ENCODE measurements at regions not wholly inside any gene's neighbourhood (a gene's known extent, or its start where the extent isn't known, plus 50 kb on each side); places are given as distances from the start of the nearest gene placed in this dataset.

DNA sequence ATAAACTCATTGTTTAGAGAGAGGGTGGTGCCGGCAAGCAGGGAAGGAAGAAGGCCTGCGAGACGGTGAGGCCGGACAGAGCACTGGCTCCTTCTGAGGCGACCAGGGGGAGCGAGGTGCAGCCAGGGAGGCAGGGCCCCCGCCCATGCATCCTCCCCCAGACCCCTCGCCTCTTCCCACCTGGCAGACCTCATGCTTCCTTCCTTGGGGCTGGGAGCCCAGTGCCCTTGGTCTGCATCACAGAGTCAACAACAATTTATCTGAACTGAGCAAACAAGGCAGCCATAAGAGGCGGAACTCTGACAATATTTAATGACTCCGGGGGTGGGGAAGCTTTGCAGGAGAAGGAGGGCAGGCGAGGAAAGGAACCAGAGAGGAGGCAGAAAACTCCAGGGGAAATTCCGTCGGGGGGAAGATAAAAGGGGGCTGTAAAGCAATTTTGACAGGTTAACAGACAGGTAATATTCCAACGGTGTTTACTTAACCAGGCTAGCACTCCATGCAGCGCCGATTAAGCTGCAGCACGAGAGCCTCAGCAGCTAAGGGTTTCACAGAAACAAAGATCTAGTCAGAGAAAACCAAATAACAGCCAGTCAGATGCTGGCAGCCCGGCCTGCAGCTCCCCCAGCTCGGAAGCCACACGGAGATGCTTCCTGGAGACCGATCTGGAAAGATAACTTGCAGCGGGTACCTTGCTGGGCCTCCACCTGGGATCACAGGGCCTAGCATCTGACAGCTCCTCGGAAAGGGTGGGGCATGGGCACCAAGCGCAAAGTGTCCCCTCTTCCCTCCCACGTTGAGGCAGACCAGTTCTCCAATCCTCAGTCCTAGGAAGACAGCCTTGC, 398.2 kb downstream of the SOX9 start:
- H3K36me3 ChIP-seq (ENCODE audit: insufficient read depth, low read length) = no peaks in the 10 kb centered on the region
- no peak overlapping the region for H3K9ac ChIP-seq (ENCODE audit: low read depth, low read length)
- H3K9me3 ChIP-seq (ENCODE audit: insufficient read depth, low read depth, low read length) = no peaks in the 10 kb centered on the region
- no peak overlapping the region for H3K4me3 ChIP-seq (ENCODE audit: low read length)
- H3K27me3 ChIP-seq (ENCODE audit: insufficient read depth, low read length) = no peaks in the 10 kb centered on the region
- H3K27ac ChIP-seq (ENCODE audit: low read depth, low read length) = no peak overlapping the region
- WGBS = 61% methylated on average over 23 of the region's 25 CpGs
- H3K4me1 ChIP-seq (ENCODE audit: insufficient read depth, low read length) = peaks cover 28% of the 10 kb centered on the region

DNA sequence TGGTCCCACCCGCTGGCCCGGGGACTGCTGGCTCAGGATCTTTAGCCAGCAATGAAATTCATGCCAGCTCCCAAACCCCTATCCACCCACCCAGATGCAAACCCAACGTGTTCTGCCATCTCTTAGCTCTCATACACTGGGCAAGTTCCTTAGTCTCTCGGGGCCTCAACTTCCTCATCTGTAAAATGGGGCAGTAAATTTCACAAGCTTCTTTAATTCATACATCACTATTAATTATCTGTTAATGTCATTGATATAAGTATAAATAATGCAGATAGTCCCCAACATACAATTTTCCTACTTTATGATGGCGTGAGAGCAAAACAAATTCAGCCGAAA, 398.7 kb downstream of the SOX9 start:
- no peak overlapping the region for H3K27ac ChIP-seq (ENCODE audit: low read depth, low read length)
- no peaks in the 10 kb centered on the region for H3K36me3 ChIP-seq (ENCODE audit: insufficient read depth, low read length)
- H3K9me3 ChIP-seq (ENCODE audit: insufficient read depth, low read depth, low read length) = no peaks in the 10 kb centered on the region
- H3K9ac ChIP-seq (ENCODE audit: low read depth, low read length) = no peak overlapping the region
- H3K4me1 ChIP-seq (ENCODE audit: insufficient read depth, low read length) = peaks cover 28% of the 10 kb centered on the region
- H3K27me3 ChIP-seq (ENCODE audit: insufficient read depth, low read length) = no peaks in the 10 kb centered on the region
- no peak overlapping the region for H3K4me3 ChIP-seq (ENCODE audit: low read length)
- WGBS = 89% methylated on average over 6 of the region's 6 CpGs

DNA sequence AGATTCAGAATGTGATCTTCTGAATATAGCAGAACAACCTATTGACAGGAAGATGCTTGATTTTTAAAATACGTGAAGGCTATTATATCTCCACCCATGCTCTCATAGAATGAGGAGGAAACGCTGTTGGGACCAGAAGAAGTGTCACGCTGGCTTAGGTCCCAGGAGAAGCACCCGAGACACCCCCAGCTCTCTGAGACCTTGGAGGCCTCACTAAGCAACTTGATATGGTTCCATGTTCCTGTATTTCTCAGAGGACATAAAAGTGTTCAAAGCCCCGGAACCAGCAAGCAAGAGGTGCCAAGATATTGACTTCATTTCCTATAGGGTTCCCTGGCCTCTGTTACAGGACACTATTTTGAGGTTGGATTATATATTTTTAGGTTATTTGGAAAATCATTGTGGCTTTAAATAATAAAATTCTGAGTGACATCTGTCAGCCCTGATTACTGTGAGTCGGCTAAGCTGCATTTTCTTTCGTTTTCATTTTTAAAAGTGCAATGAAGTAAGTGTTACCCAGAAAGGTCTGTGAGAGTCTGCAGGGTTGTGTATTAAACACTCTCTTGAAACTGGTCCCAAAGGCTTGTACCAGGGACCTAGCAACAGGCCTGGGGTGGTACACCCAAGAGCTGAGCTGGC, 400.0 kb downstream of the SOX9 start:
- 93% methylated on average over 7 of the region's 7 CpGs for WGBS
- Histone ChIP-seq H3K27ac (ENCODE audit: low read depth, low read length) (no peak overlapping the region), H3K27me3 (ENCODE audit: insufficient read depth, low read length) (no peaks in the 10 kb centered on the region)

DNA sequence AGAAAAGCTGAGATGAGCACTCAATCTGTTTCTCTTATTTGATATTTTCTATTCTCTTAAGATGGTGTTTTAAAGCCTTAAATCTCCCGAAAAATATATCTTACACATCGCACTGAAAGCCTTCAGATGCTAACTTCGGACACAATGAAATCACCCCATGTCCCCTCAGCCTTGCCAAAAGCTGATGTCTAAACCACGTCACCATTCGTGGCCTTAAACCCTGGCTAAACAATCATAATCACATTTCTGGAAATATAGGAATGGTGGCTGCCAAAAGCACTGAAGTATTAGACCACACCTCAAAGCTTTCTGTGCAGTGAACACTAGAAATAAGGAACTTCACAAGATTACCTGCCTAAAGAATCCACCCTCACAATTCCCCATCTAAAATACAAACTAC, 402.7 kb downstream of the SOX9 start:
- H3K27me3 ChIP-seq (ENCODE audit: insufficient read depth, low read length) = no peaks in the 10 kb centered on the region
- H3K4me1 ChIP-seq (ENCODE audit: insufficient read depth, low read length) = peaks cover 6% of the 10 kb centered on the region; the same call in 1 of the 2 replicates
- no peaks in the 10 kb centered on the region for H3K9me3 ChIP-seq (ENCODE audit: insufficient read depth, low read depth, low read length)
- H3K27ac ChIP-seq (ENCODE audit: low read depth, low read length) = no peak overlapping the region
- H3K4me3 ChIP-seq (ENCODE audit: low read length) = no peak overlapping the region
- WGBS = 90% methylated on average over 5 of the region's 5 CpGs
- H3K9ac ChIP-seq (ENCODE audit: low read depth, low read length) = no peak overlapping the region
- no peaks in the 10 kb centered on the region for H3K36me3 ChIP-seq (ENCODE audit: insufficient read depth, low read length)

More for the DNA sequence above, 400.0 kb downstream of the SOX9 start:
- Histone ChIP-seq H3K36me3 (ENCODE audit: insufficient read depth, low read length) (no peaks in the 10 kb centered on the region), H3K9ac (ENCODE audit: low read depth, low read length) (no peak overlapping the region), H3K4me1 (ENCODE audit: insufficient read depth, low read length) (peaks cover 23% of the 10 kb centered on the region), H3K9me3 (ENCODE audit: insufficient read depth, low read depth, low read length) (no peaks in the 10 kb centered on the region), H3K4me3 (ENCODE audit: low read length) (no peak overlapping the region)

DNA sequence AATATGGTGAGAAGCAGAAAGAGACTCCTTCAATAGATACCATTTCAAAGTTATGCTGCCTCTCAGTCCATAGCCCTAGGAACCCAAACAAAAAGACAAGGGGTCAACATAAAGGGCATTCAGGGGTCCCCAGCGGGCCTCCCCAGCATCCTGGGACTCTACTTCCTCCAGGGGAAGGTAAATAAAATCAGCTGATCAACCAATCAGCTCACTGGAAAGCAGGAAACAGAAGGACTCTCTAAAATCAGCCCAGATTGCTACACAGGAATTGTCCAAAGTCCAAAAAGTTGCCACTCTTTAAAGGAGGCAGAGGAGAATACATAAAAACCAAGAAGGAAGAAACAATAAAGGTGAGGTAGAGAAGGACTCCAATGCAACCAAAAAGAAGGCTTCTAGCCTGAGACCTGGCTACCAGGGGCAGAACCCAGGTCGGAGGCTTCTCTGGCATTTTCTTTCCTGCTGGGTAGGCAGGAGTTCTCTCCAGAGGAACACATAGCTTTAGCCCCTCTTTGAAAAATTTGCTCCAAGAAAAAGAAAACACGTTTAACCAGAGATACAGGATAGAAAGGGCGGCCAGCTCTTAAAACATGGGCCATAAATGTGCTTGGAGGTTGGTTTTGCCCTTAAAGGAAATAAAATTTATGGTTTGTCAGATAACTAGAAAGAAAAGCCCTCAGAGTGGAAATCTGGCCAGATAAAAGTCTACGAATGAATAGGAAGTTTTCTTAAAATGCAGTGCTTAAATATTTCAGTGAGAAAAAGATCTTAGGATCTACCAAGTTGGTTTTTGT, 404.6 kb downstream of the SOX9 start:
- no peaks in the 10 kb centered on the region for H3K4me1 ChIP-seq (ENCODE audit: insufficient read depth, low read length)
- H3K27me3 ChIP-seq (ENCODE audit: insufficient read depth, low read length) = no peaks in the 10 kb centered on the region
- H3K27ac ChIP-seq (ENCODE audit: low read depth, low read length) = no peak overlapping the region
- H3K9me3 ChIP-seq (ENCODE audit: insufficient read depth, low read depth, low read length) = no peaks in the 10 kb centered on the region
- no peak overlapping the region for H3K4me3 ChIP-seq (ENCODE audit: low read length)
- 82% methylated on average over 5 of the region's 5 CpGs for WGBS
- H3K9ac ChIP-seq (ENCODE audit: low read depth, low read length) = no peak overlapping the region
- no peaks in the 10 kb centered on the region for H3K36me3 ChIP-seq (ENCODE audit: insufficient read depth, low read length)

DNA sequence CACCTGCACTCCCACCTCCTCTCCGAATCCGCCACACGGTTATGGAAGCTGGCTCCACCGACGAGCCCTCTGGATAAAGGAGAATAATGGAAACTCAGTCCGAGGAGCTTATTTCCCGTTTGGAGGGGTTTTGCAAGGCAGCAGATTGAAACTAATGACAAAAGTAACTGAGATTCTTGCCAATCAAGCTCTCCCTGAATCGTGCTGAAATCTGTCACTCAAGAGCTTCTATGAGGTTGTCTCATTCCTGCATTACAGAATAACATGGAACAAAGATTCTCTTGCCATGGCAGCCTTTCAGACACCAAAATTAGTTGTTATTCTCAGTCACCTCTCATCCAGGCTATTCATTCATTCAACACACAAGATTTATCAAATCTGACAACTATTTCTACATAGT, 405.9 kb downstream of the SOX9 start:
- no peak overlapping the region for H3K9ac ChIP-seq (ENCODE audit: low read depth, low read length)
- no peaks in the 10 kb centered on the region for H3K4me1 ChIP-seq (ENCODE audit: insufficient read depth, low read length)
- H3K4me3 ChIP-seq (ENCODE audit: low read length) = no peak overlapping the region
- no peaks in the 10 kb centered on the region for H3K36me3 ChIP-seq (ENCODE audit: insufficient read depth, low read length)
- H3K27ac ChIP-seq (ENCODE audit: low read depth, low read length) = no peak overlapping the region
- H3K9me3 ChIP-seq (ENCODE audit: insufficient read depth, low read depth, low read length) = no peaks in the 10 kb centered on the region
- H3K27me3 ChIP-seq (ENCODE audit: insufficient read depth, low read length) = no peaks in the 10 kb centered on the region
- WGBS = 91% methylated on average over 8 of the region's 8 CpGs

DNA sequence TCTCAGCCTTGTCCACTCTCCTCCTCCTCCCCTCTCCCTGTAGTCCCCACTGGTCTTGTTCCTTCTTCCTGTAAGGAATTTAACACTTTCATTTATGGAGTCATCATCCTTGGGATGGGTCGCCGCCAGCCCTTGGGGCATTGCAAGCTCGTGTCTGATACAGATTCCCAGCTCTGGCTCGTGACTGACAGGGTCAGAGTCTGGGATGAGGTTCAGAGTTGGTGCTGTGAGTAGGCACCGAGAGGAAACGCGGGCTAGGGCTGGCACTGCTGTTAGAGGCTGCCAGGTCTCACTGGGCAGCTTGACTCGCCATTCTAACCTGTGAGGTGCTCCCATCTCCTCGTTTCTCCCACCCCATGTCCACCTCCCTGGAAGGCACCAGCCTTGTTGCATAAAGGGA, 407.0 kb downstream of the SOX9 start:
- H3K27ac ChIP-seq (ENCODE audit: low read depth, low read length) = no peak overlapping the region
- no peaks in the 10 kb centered on the region for H3K9me3 ChIP-seq (ENCODE audit: insufficient read depth, low read depth, low read length)
- WGBS = 90% methylated on average over 9 of the region's 9 CpGs
- H3K27me3 ChIP-seq (ENCODE audit: insufficient read depth, low read length) = no peaks in the 10 kb centered on the region
- H3K36me3 ChIP-seq (ENCODE audit: insufficient read depth, low read length) = no peaks in the 10 kb centered on the region
- no peaks in the 10 kb centered on the region for H3K4me1 ChIP-seq (ENCODE audit: insufficient read depth, low read length)
- H3K9ac ChIP-seq (ENCODE audit: low read depth, low read length) = no peak overlapping the region
- H3K4me3 ChIP-seq (ENCODE audit: low read length) = no peak overlapping the region

DNA sequence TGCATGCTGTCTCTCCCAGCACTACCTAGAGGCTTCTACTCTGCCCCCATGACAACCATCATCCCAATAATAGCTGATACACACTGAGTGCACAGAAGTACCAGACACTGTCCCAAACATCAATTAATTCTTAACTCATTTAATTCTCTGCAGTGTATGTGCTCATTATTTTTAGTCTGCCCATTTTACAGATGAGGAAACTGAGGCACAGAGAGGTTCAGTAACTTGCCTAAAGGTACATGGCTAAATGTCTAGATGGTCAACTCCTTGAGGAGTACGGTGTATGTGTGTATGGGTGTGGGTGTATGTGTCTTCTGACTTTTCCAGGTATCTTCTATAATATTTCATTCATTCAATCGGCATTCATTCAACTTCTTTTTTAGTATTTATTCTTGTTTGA, 407.9 kb downstream of the SOX9 start:
- H3K4me1 ChIP-seq (ENCODE audit: insufficient read depth, low read length) = no peaks in the 10 kb centered on the region

DNA sequence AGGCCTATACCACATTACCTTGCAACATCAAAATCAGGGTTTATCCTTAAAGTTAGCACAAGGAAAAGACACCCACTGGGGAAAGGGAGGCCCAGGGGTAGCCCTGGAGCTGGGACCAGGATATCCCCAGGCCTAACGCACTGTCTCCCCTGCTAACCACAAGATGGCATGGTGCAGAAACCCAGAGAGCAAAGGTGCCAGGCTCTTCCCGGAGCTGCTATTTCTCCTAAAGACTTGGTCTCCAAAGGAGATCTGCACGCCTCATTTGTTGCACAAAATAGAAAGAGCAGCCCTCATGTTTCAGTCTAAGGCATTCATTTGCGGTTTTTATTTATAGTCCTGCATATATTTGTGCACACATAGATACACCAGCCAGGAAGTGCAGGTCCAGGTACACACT, 408.6 kb downstream of the SOX9 start:
- H3K9me3 ChIP-seq (ENCODE audit: insufficient read depth, low read depth, low read length) = 0 out of 2 replicates have a peak, but pooled peaks cover under 1% of the 10 kb centered on the region
- H3K4me3 ChIP-seq (ENCODE audit: low read length) = no peak overlapping the region
- no peak overlapping the region for H3K9ac ChIP-seq (ENCODE audit: low read depth, low read length)
- H3K36me3 ChIP-seq (ENCODE audit: insufficient read depth, low read length) = no peaks in the 10 kb centered on the region
- 85% methylated on average over 4 of the region's 4 CpGs for WGBS
- no peak overlapping the region for H3K27ac ChIP-seq (ENCODE audit: low read depth, low read length)
- no peaks in the 10 kb centered on the region for H3K4me1 ChIP-seq (ENCODE audit: insufficient read depth, low read length)
- H3K27me3 ChIP-seq (ENCODE audit: insufficient read depth, low read length) = no peaks in the 10 kb centered on the region

More for the DNA sequence above, 407.9 kb downstream of the SOX9 start:
- Histone ChIP-seq H3K27me3 (ENCODE audit: insufficient read depth, low read length) (no peaks in the 10 kb centered on the region), H3K4me3 (ENCODE audit: low read length) (no peak overlapping the region), H3K36me3 (ENCODE audit: insufficient read depth, low read length) (no peaks in the 10 kb centered on the region), H3K9ac (ENCODE audit: low read depth, low read length) (no peak overlapping the region), H3K27ac (ENCODE audit: low read depth, low read length) (no peak overlapping the region), H3K9me3 (ENCODE audit: insufficient read depth, low read depth, low read length) (no peaks in the 10 kb centered on the region)
- no CpG with 5 or more reads among the region's 2 CpGs for WGBS

DNA sequence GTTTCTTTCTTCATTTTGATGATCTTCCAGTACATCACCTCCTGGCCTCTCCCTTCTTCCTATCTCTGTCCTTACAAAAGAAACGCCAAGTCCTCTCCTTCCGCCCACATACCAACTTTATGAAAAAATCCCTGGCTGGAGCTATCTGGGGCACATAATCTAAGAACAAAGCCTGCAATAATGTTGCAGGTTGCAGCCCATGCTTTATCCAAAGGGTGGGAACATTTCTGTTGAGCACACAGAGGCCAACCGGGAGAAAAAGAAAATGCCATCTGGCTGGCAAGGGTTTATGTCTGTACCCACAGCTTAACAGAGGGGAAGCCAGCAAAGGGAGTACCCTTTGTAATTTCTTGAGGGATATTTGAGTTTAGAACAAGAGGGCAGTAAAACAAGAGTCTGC, 409.6 kb downstream of the SOX9 start:
- Histone ChIP-seq H3K27ac (ENCODE audit: low read depth, low read length) (no peak overlapping the region), H3K9me3 (ENCODE audit: insufficient read depth, low read depth, low read length) (0 out of 2 replicates have a peak, but pooled peaks cover 4% of the 10 kb centered on the region), H3K4me1 (ENCODE audit: insufficient read depth, low read length) (no peaks in the 10 kb centered on the region), H3K27me3 (ENCODE audit: insufficient read depth, low read length) (no peaks in the 10 kb centered on the region), H3K9ac (ENCODE audit: low read depth, low read length) (no peak overlapping the region), H3K36me3 (ENCODE audit: insufficient read depth, low read length) (no peaks in the 10 kb centered on the region), H3K4me3 (ENCODE audit: low read length) (no peak overlapping the region)
- 91% methylated on average over 3 of the region's 3 CpGs for WGBS

DNA sequence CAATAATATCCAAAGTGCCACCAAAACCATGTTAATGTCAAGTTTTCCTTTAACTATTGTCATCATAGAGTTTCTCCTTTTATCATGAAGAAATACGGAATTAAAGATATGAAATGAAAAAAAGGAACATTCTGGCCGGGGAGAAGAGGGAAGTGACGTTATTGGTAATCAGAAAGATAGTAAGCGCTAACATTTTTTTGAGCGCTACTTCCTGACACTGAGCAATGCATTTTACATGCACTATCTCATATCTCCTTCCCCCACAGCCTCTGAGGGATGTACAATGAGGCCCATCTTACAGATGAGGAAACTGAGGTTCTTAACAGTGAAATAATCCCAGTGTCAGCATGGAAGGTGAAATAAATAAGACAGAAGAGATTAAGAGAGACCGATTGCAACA, 410.9 kb downstream of the SOX9 start:
- no peaks in the 10 kb centered on the region for H3K27me3 ChIP-seq (ENCODE audit: insufficient read depth, low read length)
- WGBS = 95% methylated on average over 5 of the region's 6 CpGs
- no peaks in the 10 kb centered on the region for H3K4me1 ChIP-seq (ENCODE audit: insufficient read depth, low read length)
- H3K27ac ChIP-seq (ENCODE audit: low read depth, low read length) = no peak overlapping the region
- H3K9ac ChIP-seq (ENCODE audit: low read depth, low read length) = no peak overlapping the region
- no peak overlapping the region for H3K4me3 ChIP-seq (ENCODE audit: low read length)
- 0 out of 2 replicates have a peak, but pooled peaks cover 4% of the 10 kb centered on the region for H3K9me3 ChIP-seq (ENCODE audit: insufficient read depth, low read depth, low read length)
- H3K36me3 ChIP-seq (ENCODE audit: insufficient read depth, low read length) = no peaks in the 10 kb centered on the region

Measured in HUES64 (cell line).